Mesenchymal stem cell (in vitro differentiated cells and primary cell): ENCODE measurements at regions not wholly inside any gene's neighbourhood (a gene's known extent, or its start where the extent isn't known, plus 50 kb on each side); places are given as distances from the start of the nearest gene placed in this dataset.
A peak's percentile ranks its signal among the peaks of the same experiment; 100 is the strongest.

Experiments used
- DNase-seq: peaks from one replicate; pipeline ENCODE4 v3.0.0-alpha.2; 2013
- H2AFZ ChIP-seq: one replicate; pipeline ENCODE4 v1.6.1; 2013; ENCODE audit warnings: low read depth, mild to moderate bottlenecking, control low read depth, inconsistent platforms, low read length, moderate library complexity
- H2AK5ac ChIP-seq: 2 replicates; pipeline ENCODE4 v1.6.1; 2013; ENCODE audit warnings: low read length, moderate library complexity, mild to moderate bottlenecking, inconsistent platforms; ENCODE audit not compliant: severe bottlenecking
- H2BK120ac ChIP-seq: one replicate; pipeline ENCODE4 v1.6.1; 2013; ENCODE audit warnings: low read depth, mild to moderate bottlenecking, inconsistent platforms, low read length, moderate library complexity
- H2BK12ac ChIP-seq, 2 experiments: one replicate each; pipeline ENCODE4 v1.6.1; 2013; ENCODE audit warnings: inconsistent platforms in 2 of 2, low read length in 2 of 2, mild to moderate bottlenecking in 2 of 2, moderate library complexity in 2 of 2, control low read depth in 1 of 2
- H2BK15ac ChIP-seq: one replicate; pipeline ENCODE4 v1.6.1; 2013; ENCODE audit warnings: mild to moderate bottlenecking, low read depth, inconsistent platforms; ENCODE audit not compliant: poor library complexity, severe bottlenecking
- H2BK5ac ChIP-seq: 2 replicates; pipeline ENCODE4 v1.6.1; 2013; ENCODE audit warnings: low read depth, mild to moderate bottlenecking, low read length, control low read depth, inconsistent platforms; ENCODE audit not compliant: poor library complexity, severe bottlenecking
- H3K14ac ChIP-seq, 2 experiments: one replicate each; pipeline ENCODE4 v1.6.1; 2013; ENCODE audit warnings: inconsistent platforms in 2 of 2, low read length in 2 of 2, control low read depth in 1 of 2, mild to moderate bottlenecking in 1 of 2, moderate library complexity in 1 of 2
- H3K18ac ChIP-seq, 2 experiments: one replicate each; pipeline ENCODE4 v1.6.1; 2013; ENCODE audit warnings: inconsistent platforms in 2 of 2, low read length in 2 of 2, control low read depth in 1 of 2, low read depth in 1 of 2, mild to moderate bottlenecking in 1 of 2
- H3K23ac ChIP-seq, 2 experiments: one replicate each; pipeline ENCODE4 v1.6.1; 2013; ENCODE audit warnings: inconsistent platforms in 2 of 2, low read length in 2 of 2, mild to moderate bottlenecking in 2 of 2, moderate library complexity in 2 of 2, control low read depth in 1 of 2
- H3K27ac ChIP-seq: 2 replicates; pipeline ENCODE4 v1.5.1; 2013; ENCODE audit warnings: mild to moderate bottlenecking, moderate library complexity, low read length, control low read depth, inconsistent platforms; ENCODE audit not compliant: poor library complexity, severe bottlenecking
- H3K27me3 ChIP-seq, 2 experiments: 2 replicates each; pipeline versions ENCODE4 v1.6.1 to v1.7.0; 2013; ENCODE audit warnings: low read length in 2 of 2, mild to moderate bottlenecking in 2 of 2, moderate library complexity in 2 of 2, control low read depth in 1 of 2, inconsistent platforms in 1 of 2; ENCODE audit not compliant: control insufficient read depth in 1 of 2, insufficient read depth in 1 of 2
- H3K36me3 ChIP-seq, 2 experiments: 2 replicates each; pipeline versions ENCODE4 v1.6.1 to v1.7.0; 2013; ENCODE audit warnings: low read length in 2 of 2, control low read depth in 1 of 2, inconsistent platforms in 1 of 2, low read depth in 1 of 2, mild to moderate bottlenecking in 1 of 2; ENCODE audit not compliant: insufficient read depth in 2 of 2, control insufficient read depth in 1 of 2
- H3K4ac ChIP-seq, 2 experiments: one replicate each; pipeline ENCODE4 v1.6.1; 2013; ENCODE audit warnings: inconsistent platforms in 2 of 2, low read length in 2 of 2, mild to moderate bottlenecking in 2 of 2, moderate library complexity in 2 of 2, control low read depth in 1 of 2, low read depth in 1 of 2
- H3K4me1 ChIP-seq: 2 replicates; pipeline ENCODE4 v1.6.1; 2013; ENCODE audit warnings: low read depth, low read length, control low read depth; ENCODE audit not compliant: control insufficient read depth, insufficient read depth
- H3K4me2 ChIP-seq: 2 replicates; pipeline ENCODE4 v1.6.1; 2013; ENCODE audit warnings: low read length, mild to moderate bottlenecking, inconsistent platforms; ENCODE audit not compliant: poor library complexity, severe bottlenecking
- H3K4me3 ChIP-seq, 2 experiments: 2 replicates each; pipeline versions ENCODE4 v1.5.1 to v1.7.0; 2013; ENCODE audit warnings: low read length in 2 of 2, mild to moderate bottlenecking in 2 of 2, control low read depth in 1 of 2, low read depth in 1 of 2; ENCODE audit not compliant: insufficient read depth in 1 of 2
- H3K79me1 ChIP-seq: replicated peaks from 2 replicates; pipeline ENCODE4 v1.6.1; 2013; ENCODE audit warnings: mild to moderate bottlenecking, control low read depth, low read length, inconsistent platforms; ENCODE audit not compliant: poor library complexity, severe bottlenecking
- H3K9ac ChIP-seq: 2 replicates; pipeline ENCODE4 v1.7.0; 2013; ENCODE audit warnings: mild to moderate bottlenecking, low read length, moderate library complexity
- H3K9me3 ChIP-seq: 2 replicates; pipeline ENCODE4 v1.7.0; 2013; ENCODE audit warnings: mild to moderate bottlenecking, low read length; ENCODE audit not compliant: control insufficient read depth
- H4K8ac ChIP-seq: one replicate; pipeline ENCODE4 v1.6.1; 2013; ENCODE audit warnings: inconsistent platforms, mild to moderate bottlenecking, low read length, moderate library complexity
- H4K91ac ChIP-seq: one replicate; pipeline ENCODE4 v1.6.1; 2013; ENCODE audit warnings: mild to moderate bottlenecking, low read length, inconsistent platforms
- WGBS: methylation state at CpG from one replicate; pipeline ENCODE4 v1.1.7; 2013; ENCODE audit warnings: mixed read lengths; 5-methylcytosine and 5-hydroxymethylcytosine counted together

DNA sequence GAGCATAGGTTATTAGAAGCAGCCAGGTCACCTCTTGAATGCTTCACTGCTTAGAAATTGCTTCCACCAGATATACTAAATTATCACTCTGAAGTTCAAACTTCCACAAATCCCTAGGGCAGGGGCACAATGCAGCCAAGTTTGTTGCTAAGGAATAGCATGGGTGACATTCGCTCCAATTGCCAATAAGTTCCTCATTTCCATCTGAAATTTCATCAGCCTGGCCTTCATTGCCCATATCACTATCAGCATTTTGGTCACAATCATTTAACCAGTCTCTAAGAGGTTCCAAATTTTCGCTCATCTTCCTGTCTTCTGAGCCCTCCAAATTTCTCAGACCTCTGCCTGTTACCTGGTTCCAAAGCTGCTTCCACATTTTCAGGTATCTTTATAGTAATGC lies 356.1 kb downstream of the DAD1 start:
- H4K8ac ChIP-seq = no peak overlapping the region
- no peak overlapping the region for H3K4ac ChIP-seq
- H3K4me2 ChIP-seq = no peak overlapping the region
- DNase-seq = no peak
- no peak overlapping the region for H2BK120ac ChIP-seq
- 44% methylated on average over 2 of the region's 2 CpGs for WGBS
- no peaks in the 10 kb centered on the region for H3K9me3 ChIP-seq
- no peaks in the 10 kb centered on the region for H3K4me1 ChIP-seq
- H3K27me3 ChIP-seq = peaks cover 0 to 3% of the 10 kb centered on the region in 2 experiments
- H2AFZ ChIP-seq = no peak overlapping the region
- no peak overlapping the region for H3K9ac ChIP-seq
- no peak overlapping the region for H3K14ac ChIP-seq
- no peak overlapping the region for H2BK15ac ChIP-seq
- H3K79me1 ChIP-seq = no peaks in the 10 kb centered on the region
- no peaks in the 10 kb centered on the region for H3K36me3 ChIP-seq
- no peak overlapping the region for H2AK5ac ChIP-seq
- no peak overlapping the region for H3K27ac ChIP-seq
- H3K23ac ChIP-seq = no peak overlapping the region
- H4K91ac ChIP-seq = no peak overlapping the region
- no peak overlapping the region for H2BK5ac ChIP-seq
- no peak overlapping the region for H3K18ac ChIP-seq
- no peak overlapping the region for H3K4me3 ChIP-seq
- H2BK12ac ChIP-seq = no peak overlapping the region

DNA sequence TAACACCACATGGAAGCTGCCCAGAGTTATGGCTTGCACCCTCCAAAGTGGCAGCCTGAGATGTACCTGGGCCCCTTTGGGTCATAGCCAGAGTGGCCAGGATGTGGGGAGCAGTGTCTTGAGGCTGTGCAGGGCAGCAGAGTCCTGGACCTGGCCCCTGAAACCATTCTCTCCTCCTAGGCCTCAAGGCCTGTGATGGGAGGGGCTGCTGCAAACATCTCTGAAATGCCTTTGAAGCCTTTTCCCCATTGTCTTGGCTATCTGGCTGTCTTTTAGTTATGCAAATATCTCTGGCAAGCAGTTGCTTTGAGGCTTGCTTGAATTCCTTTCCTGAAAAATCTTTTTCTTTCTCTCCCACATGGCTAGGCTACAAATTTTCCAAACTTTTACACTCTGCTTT lies 356.5 kb downstream of the DAD1 start:
- H3K4me3 ChIP-seq = peak overlapping the region in 1 of 2 experiments; percentile 3
- H3K4me2 ChIP-seq = no peak overlapping the region
- no peak overlapping the region for H3K27ac ChIP-seq
- H4K91ac ChIP-seq = no peak overlapping the region
- H3K9me3 ChIP-seq = no peaks in the 10 kb centered on the region
- H3K9ac ChIP-seq = no peak overlapping the region
- H2AK5ac ChIP-seq = no peak overlapping the region
- H2BK5ac ChIP-seq = no peak overlapping the region
- no peaks in the 10 kb centered on the region for H3K79me1 ChIP-seq
- no peak overlapping the region for H3K14ac ChIP-seq
- H3K23ac ChIP-seq = no peak overlapping the region
- no peak overlapping the region for H2AFZ ChIP-seq
- H2BK12ac ChIP-seq = no peak overlapping the region
- no peak for DNase-seq
- no peak overlapping the region for H3K4ac ChIP-seq
- H2BK120ac ChIP-seq = no peak overlapping the region
- H4K8ac ChIP-seq = no peak overlapping the region
- no peaks in the 10 kb centered on the region for H3K4me1 ChIP-seq
- H3K18ac ChIP-seq = no peak overlapping the region
- no peaks in the 10 kb centered on the region for H3K36me3 ChIP-seq
- H3K27me3 ChIP-seq = peaks cover 0 to 3% of the 10 kb centered on the region in 2 experiments
- no peak overlapping the region for H2BK15ac ChIP-seq

DNA sequence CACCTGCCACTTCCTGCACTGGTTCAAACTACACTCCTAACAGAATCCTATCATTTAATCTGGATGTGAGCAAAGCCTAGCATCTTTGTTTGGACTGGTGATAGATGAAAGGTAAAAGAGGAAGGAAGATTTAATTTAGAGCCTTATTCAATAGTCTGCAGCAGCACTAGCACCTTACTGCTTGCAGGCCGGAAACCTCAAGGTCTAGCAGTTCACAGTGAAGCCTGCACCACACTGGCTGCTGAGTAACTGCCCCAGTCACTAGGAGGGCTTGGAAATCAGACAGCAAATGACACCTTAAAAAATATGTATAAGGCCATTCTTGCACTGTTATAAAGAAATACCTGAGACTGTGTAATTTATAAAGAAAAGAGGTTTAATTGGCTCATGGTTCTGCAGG lies 358.0 kb downstream of the DAD1 start:
- Histone ChIP-seq H2BK5ac (no peak overlapping the region), H3K4me1 (peaks cover 2% of the 10 kb centered on the region), H3K4ac (no peak overlapping the region), H3K36me3 (no peaks in the 10 kb centered on the region), H4K8ac (no peak overlapping the region), H3K9me3 (no peaks in the 10 kb centered on the region), H3K79me1 (no peaks in the 10 kb centered on the region), H3K9ac (no peak overlapping the region), H3K4me3 (no peak overlapping the region), H4K91ac (no peak overlapping the region), H2AK5ac (no peak overlapping the region), H3K4me2 (no peak overlapping the region), H2BK12ac (no peak overlapping the region), H3K27ac (no peak overlapping the region), H2BK120ac (no peak overlapping the region), H3K14ac (no peak overlapping the region), H2BK15ac (no peak overlapping the region), H3K27me3 (peaks cover 0 to 9% of the 10 kb centered on the region in 2 experiments), H3K23ac (no peak overlapping the region), H3K18ac (no peak overlapping the region), H2AFZ (no peak overlapping the region)
- DNase-seq = no peak
- 92% methylated on average over 1 of the region's 1 CpG for WGBS

DNA sequence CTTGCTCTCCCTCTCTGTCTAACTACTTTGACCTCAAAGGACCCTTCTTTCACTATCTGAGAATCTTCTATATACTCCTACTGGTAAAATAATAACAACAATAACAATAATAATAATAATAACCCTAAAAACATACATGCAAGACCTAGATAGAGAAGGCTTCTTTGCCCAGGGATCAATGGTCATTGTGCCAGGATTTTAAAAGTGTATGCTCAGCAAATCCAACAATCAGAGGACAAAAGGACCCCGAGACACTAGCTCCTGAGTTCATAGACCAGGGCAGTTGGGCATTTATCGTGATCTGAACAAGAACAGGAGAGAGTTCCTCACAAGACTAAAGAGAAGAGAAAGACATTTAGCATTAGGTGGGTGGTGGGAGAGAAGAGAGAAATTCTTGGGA lies 358.5 kb downstream of the DAD1 start:
- Histone ChIP-seq H3K9ac (no peak overlapping the region), H3K27me3 (peaks cover 0 to 9% of the 10 kb centered on the region in 2 experiments), H3K4ac (no peak overlapping the region), H3K18ac (no peak overlapping the region), H3K23ac (no peak overlapping the region), H3K9me3 (no peaks in the 10 kb centered on the region), H3K4me2 (no peak overlapping the region), H2BK12ac (no peak overlapping the region), H4K8ac (no peak overlapping the region), H2AFZ (no peak overlapping the region), H3K4me1 (peaks cover 2% of the 10 kb centered on the region), H2BK5ac (no peak overlapping the region), H2BK120ac (no peak overlapping the region), H3K27ac (no peak overlapping the region), H4K91ac (no peak overlapping the region), H3K79me1 (no peaks in the 10 kb centered on the region), H2BK15ac (no peak overlapping the region), H3K36me3 (no peaks in the 10 kb centered on the region), H2AK5ac (no peak overlapping the region), H3K14ac (no peak overlapping the region), H3K4me3 (no peak overlapping the region)
- no peak for DNase-seq
- 87% methylated on average over 2 of the region's 2 CpGs for WGBS
